NCI-H2107 treated with DMSO at 0.1 percent for 48 hours (cell line): ENCODE measurements at regions not wholly inside any gene's neighbourhood (a gene's known extent, or its start where the extent isn't known, plus 50 kb on each side); places are given as distances from the start of the nearest gene placed in this dataset.
"Not testable (repeated sequence)": the region's sequence is repeated elsewhere in the genome, so short reads cannot be mapped to it uniquely, and the experiment has no call there.

Experiments
- DNase-seq: peaks from one replicate; lab custom pipeline; 2025; ENCODE audit not compliant: unreplicated experiment; lab: John Stamatoyannopoulos, UW

DNA sequence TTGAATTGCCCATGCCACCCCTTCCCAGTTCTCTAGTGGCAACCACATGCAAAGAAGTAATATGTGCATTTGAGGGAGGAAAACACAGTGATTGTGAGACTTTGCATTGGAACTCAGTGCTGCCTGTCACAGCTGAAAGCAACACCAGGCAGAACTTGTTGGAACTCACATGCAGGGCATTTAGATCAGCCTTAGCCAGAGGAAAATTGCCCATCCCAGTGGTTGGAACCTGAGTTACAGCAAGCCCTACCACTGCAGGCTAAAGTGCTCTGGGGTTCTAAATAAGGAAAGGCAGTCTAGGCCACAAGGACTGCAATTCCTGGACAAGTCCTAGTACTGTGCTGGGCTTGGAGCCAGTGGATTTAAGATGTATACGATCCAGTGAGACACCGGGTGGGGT is 245.3 kb upstream of the UFL1 start:
- DNase-seq, result no peak

DNA sequence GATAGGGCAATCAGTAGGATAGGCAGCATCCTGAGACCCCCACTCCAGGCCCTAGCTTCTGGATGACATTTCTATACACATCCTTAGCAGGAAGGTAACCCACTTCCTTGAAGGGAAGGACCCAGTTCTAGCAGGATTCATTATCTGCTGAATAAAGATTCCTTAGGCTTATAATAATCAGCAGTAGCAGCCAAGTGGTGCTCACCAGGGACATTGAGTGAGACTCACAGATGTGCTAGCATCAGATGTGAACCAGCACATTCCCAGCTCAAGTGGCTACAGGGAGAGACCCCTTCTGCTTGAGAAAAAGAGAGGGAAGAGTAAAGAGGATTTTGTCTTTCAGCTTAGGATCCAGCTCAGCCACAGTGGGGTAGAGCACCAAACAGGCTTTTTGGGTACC is 244.8 kb upstream of the UFL1 start:
- no peak for DNase-seq

DNA sequence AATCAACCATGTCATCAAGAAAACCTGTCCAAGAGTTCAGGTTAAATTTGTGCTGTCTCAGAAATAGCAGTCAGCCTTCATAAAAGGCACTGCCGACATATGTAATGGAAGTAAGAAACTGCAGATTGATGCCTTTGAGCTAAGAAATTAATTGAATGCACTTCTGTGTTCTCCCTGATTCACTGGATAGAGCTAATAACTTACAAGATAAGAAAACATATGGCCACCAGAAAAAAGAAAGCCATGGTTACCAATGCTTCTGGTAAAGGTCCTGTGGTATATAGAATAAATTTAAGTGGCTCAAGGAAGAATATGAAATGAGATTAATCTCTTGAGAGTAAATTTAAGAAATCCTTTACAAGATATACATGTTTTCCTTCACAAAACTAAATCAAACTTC is 242.5 kb upstream of the UFL1 start:
- DNase-seq, result no peak

GRCh38 chr6:96286503-96286902 is 235.1 kb upstream of the UFL1 start:
- DNase-seq, result no peak

DNA sequence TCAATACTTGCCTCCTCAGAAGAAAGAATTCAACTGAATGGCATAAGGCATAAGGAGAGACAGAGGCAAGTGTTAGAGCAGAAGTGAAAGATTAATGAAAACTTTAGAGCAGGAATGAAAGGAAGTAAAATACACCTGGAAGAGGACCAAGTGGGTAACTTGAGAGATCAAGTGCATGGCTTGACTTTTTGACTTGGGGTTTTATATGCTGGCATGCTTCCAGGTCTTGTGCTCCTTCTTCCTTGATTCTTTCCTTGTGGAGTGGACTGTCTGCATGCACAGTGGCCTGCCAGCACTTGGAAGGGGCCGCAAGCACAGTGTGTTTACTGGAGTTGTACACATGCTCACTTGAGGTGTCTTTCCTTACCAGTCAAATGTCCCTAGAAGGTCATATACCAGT is 222.1 kb upstream of the UFL1 start:
- DNase-seq, result no peak

DNA sequence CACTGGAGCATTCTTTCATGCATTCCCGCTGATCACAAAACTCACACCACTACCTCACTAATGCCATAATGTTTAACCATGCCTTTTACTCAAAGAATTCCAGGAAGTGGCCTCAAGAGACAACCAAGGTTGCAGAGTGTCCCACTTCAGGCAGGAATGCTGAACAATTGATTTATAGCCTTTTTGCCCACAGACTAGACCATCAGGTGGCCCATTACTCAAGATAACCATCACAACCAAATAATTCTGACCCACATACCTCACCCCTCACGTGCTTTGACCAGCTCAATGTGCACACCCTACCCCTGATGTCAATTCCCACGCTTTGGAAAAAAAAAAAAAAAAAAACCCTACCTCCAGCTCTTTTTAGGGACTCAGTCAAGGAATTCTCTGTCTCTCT is 220.6 kb upstream of the UFL1 start:
- DNase-seq, result no peak

DNA sequence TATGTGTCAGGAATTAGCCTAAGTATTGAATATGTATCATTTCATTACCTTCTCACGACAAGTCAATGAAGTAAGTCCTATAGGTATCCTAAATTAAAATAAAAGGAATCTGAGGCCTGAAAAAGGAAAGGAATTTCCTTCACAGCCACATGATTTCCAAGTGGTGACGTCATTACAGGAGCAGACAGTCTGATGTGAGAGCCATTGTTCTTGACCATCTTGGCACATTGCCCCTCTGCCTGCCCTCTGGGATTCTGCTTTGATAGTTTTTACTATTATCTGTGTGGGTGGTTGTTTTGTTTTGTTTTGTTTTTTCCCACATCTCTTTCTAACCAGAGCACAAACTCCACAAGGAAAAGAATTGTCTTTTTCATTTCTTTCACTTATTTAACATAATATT is 219.8 kb upstream of the UFL1 start:
- DNase-seq, result no peak

GRCh38 chr6:96302991-96303390 is 218.6 kb upstream of the UFL1 start:
- no peak for DNase-seq

GRCh38 chr6:96304997-96305396 is 216.6 kb upstream of the UFL1 start:
- no peak for DNase-seq

- DNase-seq, result no peak
Measured at GRCh38 chr6:96330884-96331283, 190.7 kb upstream of the UFL1 start.

DNA sequence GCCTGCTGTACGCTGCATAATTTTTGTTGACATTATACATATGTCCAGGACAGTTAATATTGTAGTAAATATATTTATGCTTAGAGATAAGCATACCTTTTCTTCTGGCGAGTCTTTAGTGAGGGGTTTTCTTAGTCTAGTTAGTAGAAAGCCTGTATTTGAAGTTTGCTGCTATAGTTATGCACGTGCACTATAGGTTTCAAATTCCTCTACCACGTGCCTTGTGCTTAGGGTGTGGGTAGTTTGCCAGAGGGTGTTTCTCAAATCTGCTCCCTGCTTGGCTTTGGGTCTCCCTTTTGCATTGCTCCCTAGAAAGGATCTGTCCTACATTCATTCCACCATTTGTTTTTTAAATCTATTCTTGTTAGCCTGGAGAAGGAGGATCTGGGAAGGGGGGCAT is 181.4 kb upstream of the UFL1 start:
- DNase-seq, result no peak

- DNase-seq, result no peak
Measured at GRCh38 chr6:96345501-96345900, 176.1 kb upstream of the UFL1 start.

DNA sequence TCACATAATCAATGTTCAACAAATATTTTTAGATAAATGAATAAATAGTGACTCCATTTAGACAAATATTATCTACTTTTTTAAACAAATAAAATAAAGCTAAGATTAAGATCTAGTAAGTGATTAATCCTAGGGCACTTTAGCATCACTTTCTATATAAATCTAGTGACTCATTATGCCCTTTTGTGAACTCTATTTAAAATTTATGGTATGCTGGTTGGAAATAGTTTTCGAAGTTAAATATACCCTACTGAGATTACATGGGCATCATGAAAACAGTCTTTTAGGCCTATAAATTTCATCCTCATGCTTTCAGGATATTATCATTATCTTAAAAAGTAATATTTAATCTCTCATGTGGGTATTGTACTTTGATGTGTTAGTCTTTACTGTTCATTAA is 140.4 kb upstream of the UFL1 start:
- DNase-seq, result no peak

GRCh38 chr6:96391776-96392360 is 129.7 kb upstream of the UFL1 start:
- DNase-seq, result peak; percentile 80

GRCh38 chr6:96394727-96395126 is 126.9 kb upstream of the UFL1 start:
- DNase-seq, result no peak

GRCh38 chr6:96410467-96410866 is 111.1 kb upstream of the UFL1 start:
- no peak for DNase-seq

- DNase-seq, result no peak
Measured at GRCh38 chr6:96420294-96420693, 101.3 kb upstream of the UFL1 start.

- no peak for DNase-seq
Measured at GRCh38 chr6:96433950-96434349, 87.7 kb upstream of the UFL1 start.

GRCh38 chr6:96436398-96436797 is 85.2 kb upstream of the UFL1 start:
- no peak for DNase-seq

GRCh38 chr6:96437228-96437627 is 84.4 kb upstream of the UFL1 start:
- not testable (repeated sequence) for DNase-seq

DNA sequence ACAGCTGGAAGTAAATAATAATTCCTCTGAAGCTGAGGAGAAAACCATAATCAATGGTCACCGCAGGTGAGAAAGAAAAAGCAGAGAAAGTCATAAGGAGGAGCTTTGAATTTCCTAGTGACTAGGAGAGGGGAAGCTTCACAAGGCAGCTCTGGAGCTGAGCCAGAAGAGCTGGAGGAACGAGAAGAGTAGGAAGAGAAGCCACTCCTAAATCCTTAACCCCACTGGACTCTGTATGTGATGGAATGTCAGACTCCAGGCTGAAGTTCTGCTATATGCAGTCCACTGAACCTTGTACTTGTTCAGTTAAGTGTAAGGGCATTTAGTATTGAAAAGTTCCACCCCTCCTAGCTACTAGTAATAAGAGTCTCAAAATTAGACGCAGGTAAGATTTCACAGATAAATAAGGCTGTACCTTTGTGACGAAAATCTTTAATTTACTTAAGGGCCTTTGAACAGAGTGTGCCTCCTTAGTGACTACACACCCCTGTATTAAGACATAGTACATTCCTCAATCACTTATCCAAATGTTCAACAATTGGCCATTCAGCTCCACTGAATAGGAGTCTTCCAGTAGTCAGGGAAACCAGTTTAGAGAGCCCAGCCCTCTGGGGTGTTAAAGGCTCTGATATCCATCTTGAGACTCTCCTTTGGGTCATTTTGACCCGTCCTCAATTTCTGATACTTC is 71.4 kb upstream of the UFL1 start:
- DNase-seq, result no peak

DNA sequence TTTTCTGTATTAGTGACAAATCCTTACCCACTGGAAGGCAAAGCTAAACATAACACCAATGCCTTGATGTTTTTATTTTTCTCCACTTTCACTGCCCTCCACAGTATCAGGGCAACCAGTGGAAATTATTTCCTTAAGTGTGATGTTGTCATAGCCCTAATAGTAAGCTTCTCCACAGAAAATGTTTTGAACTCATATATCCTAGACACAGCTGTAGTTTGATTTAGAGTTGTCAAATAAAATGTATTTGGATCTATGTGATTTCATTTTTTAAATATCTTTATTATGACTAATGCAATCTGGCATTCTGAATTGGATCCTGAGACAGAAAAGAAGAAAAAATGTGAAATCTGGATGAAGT is 70.9 kb upstream of the UFL1 start:
- DNase-seq, result no peak

- no peak for DNase-seq
Measured at GRCh38 chr6:96458771-96459170, 62.8 kb upstream of the UFL1 start.
